ENCODE measurements at regions not wholly inside any gene's neighbourhood (a gene's known extent, or its start where the extent isn't known, plus 50 kb on each side); places are given as distances from the start of the nearest gene placed in this dataset.

- no peak for DNase-seq
Measured at GRCh38 chr6:129967427-129967826, 51.0 kb upstream of the L3MBTL3 start.

- DNase-seq: no peak
Measured at GRCh38 chr6:129966125-129966524, 52.3 kb upstream of the L3MBTL3 start.

GRCh38 chr6:129965096-129965495 lies 53.3 kb upstream of the L3MBTL3 start:
- no peak for DNase-seq

- DNase-seq: no peak
Measured at GRCh38 chr6:129959358-129959930, 58.9 kb upstream of the L3MBTL3 start.

GRCh38 chr6:129957941-129958898 lies 60.2 kb upstream of the L3MBTL3 start:
- DNase-seq: no peak

- DNase-seq: no peak
Measured at GRCh38 chr6:129955584-129955983, 62.8 kb upstream of the L3MBTL3 start.

- DNase-seq: no peak
Measured at GRCh38 chr6:129954749-129955431, 63.5 kb upstream of the L3MBTL3 start.

- no peak for DNase-seq
Measured at GRCh38 chr6:129947797-129948196, 70.6 kb upstream of the L3MBTL3 start.

- DNase-seq: no peak
Measured at GRCh38 chr6:129946439-129947140, 71.8 kb upstream of the L3MBTL3 start.

- DNase-seq: no peak
Measured at GRCh38 chr6:129943637-129944271, 74.6 kb upstream of the L3MBTL3 start.

- no peak for DNase-seq
Measured at GRCh38 chr6:129940454-129941195, 77.8 kb upstream of the L3MBTL3 start.

GRCh38 chr6:129938249-129939020 lies 77.3 kb upstream of the TMEM244 start:
- no peak for DNase-seq

- peak; percentile 52 to 53 for DNase-seq
Measured at GRCh38 chr6:129936329-129937165, 75.4 kb upstream of the TMEM244 start.

GRCh38 chr6:129932321-129932720 lies 71.2 kb upstream of the TMEM244 start:
- DNase-seq: no peak

- DNase-seq: no peak
Measured at GRCh38 chr6:129929433-129929832, 68.3 kb upstream of the TMEM244 start.

GRCh38 chr6:129923530-129924250 lies 62.6 kb upstream of the TMEM244 start:
- DNase-seq: no peak

- DNase-seq: no peak
Measured at GRCh38 chr6:129921169-129921817, 60.2 kb upstream of the TMEM244 start.

GRCh38 chr6:129920103-129920798 lies 59.1 kb upstream of the TMEM244 start:
- no peak for DNase-seq
